ENCODE measurements at regions not wholly inside any gene's neighbourhood (a gene's known extent, or its start where the extent isn't known, plus 50 kb on each side); places are given as distances from the start of the nearest gene placed in this dataset.
A peak's percentile ranks its signal among the peaks of the same experiment; 100 is the strongest.

DNA sequence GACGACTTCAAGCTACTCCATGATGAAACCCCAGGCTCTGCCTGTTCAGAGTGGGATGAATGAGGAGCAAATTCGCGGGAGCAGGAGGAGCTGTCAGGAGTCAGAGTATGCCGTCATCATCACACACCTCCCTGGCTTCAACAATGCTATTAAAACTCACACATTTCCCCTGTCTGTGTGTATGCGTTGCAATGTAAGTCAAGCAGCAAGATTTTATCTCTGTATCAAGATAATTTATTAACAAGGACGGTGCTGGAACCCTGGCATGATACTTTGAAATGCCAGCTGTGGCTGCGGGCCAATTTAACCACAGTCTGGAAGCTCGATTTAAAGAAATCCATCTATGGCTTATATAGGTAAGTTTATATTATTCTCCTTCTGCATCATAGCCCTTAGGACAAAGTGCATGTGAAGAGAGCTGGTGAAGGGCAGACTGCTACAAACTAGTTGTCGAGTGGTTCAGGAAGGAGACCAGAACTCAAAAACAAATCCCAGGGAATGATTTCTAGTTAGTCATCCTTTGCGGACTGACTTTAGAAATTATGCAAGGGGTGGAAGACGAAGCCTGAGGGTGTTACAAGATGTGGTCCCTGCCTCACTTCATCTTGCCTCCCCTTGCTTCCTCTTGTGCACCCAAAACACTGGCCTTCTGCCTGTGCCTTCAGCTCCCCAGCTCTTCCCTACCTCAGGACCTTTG lies 486.5 kb downstream of the COG6 start:
- Histone ChIP-seq H3K4me2 (replicated peaks; ENCODE audit: extremely low read depth, low read length, poor library complexity, severe bottlenecking) (no peak overlapping the region), H4K20me1 (ENCODE audit: insufficient read depth, low read length) (no peaks in the 10 kb centered on the region), H3K4me3 (replicated peaks in 1 of 3; ENCODE audit: low read depth in 2 of 3, low read length in 3 of 3) (no peak overlapping the region), H3K9ac (ENCODE audit: insufficient read depth, low read length, poor library complexity, severe bottlenecking) (no peak overlapping the region), H3K27ac (ENCODE audit: low read depth in 1 of 2, low read length in 2 of 2) (no peak overlapping the region), H3K4me1 (ENCODE audit: control insufficient read depth in 1 of 2, insufficient read depth in 2 of 2, low read length in 2 of 2) (no peaks in the 10 kb centered on the region), H3K79me2 (ENCODE audit: insufficient read depth, low read length) (no peaks in the 10 kb centered on the region), H3K27me3 (ENCODE audit: control insufficient read depth in 2 of 2, insufficient read depth in 2 of 2, low read length in 2 of 2) (no peaks in the 10 kb centered on the region), H3K36me3 (replicated peaks in 1 of 2; ENCODE audit: control insufficient read depth in 1 of 2, insufficient read depth in 2 of 2, low read length in 2 of 2) (no peaks in the 10 kb centered on the region), H3K9me3 (replicated peaks in 1 of 2; ENCODE audit: control insufficient read depth in 1 of 2, insufficient read depth in 1 of 2, low read length in 2 of 2) (no peaks in the 10 kb centered on the region), H2AFZ (ENCODE audit: insufficient read depth, low read depth, low read length, poor library complexity, severe bottlenecking) (no peak overlapping the region)
- Mint-ChIP-seq H3K4me1 (peaks cover 5% of the 10 kb centered on the region), H3K9me3 (peaks cover 0 to 5% (median 0%) of the 10 kb centered on the region in 7 donors), H3K27me3 (ENCODE audit: low read depth in 3 of 3) (peaks cover 1 to 9% (median 2%) of the 10 kb centered on the region in 3 donors), H3K4me3 (peak overlapping the region in 1 of 2 donors; percentile 2), H3K36me3 (no peaks in the 10 kb centered on the region), H3K27ac (no peak overlapping the region)
- TF ChIP-seq, protein P1, sequence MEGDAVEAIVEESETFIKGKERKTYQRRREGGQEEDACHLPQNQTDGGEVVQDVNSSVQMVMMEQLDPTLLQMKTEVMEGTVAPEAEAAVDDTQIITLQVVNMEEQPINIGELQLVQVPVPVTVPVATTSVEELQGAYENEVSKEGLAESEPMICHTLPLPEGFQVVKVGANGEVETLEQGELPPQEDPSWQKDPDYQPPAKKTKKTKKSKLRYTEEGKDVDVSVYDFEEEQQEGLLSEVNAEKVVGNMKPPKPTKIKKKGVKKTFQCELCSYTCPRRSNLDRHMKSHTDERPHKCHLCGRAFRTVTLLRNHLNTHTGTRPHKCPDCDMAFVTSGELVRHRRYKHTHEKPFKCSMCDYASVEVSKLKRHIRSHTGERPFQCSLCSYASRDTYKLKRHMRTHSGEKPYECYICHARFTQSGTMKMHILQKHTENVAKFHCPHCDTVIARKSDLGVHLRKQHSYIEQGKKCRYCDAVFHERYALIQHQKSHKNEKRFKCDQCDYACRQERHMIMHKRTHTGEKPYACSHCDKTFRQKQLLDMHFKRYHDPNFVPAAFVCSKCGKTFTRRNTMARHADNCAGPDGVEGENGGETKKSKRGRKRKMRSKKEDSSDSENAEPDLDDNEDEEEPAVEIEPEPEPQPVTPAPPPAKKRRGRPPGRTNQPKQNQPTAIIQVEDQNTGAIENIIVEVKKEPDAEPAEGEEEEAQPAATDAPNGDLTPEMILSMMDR (IDR thresholded peaks at IDR 0.05) = no peak
- no peak for DNase-seq
- intact Hi-C loops (cut with micrococcal nuclease) = no loop called here
- 33% methylated on average over 1 of the region's 11 CpGs for WGBS (ENCODE audit: insufficient coverage)

DNA sequence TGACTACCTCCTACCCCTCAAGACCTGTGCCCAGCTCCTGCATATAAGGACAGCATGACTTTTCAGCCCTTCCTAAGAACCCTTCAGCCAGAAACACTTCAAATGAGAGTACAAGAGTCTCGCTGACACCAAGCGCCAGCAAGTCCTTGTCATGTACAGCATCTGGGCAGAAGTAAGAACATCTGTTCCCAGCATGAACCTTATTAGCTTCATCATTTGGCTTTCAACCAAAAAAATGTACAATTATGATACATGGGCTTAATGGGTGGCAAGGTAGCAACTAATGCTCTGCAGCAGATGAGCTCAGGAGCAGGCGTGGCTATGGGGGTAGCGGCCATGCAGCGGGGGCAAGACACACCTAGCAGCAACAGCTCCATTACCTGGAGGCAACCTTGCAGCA lies 487.6 kb downstream of the COG6 start:
- Histone ChIP-seq H2AFZ (ENCODE audit: insufficient read depth, low read depth, low read length, poor library complexity, severe bottlenecking) (no peak overlapping the region), H3K9me3 (replicated peaks in 1 of 2; ENCODE audit: control insufficient read depth in 1 of 2, insufficient read depth in 1 of 2, low read length in 2 of 2) (no peaks in the 10 kb centered on the region), H3K9ac (ENCODE audit: insufficient read depth, low read length, poor library complexity, severe bottlenecking) (no peak overlapping the region), H3K79me2 (ENCODE audit: insufficient read depth, low read length) (no peaks in the 10 kb centered on the region), H3K27ac (ENCODE audit: low read depth in 1 of 2, low read length in 2 of 2) (no peak overlapping the region), H4K20me1 (ENCODE audit: insufficient read depth, low read length) (no peaks in the 10 kb centered on the region), H3K4me2 (replicated peaks; ENCODE audit: extremely low read depth, low read length, poor library complexity, severe bottlenecking) (no peak overlapping the region), H3K27me3 (ENCODE audit: control insufficient read depth in 2 of 2, insufficient read depth in 2 of 2, low read length in 2 of 2) (no peaks in the 10 kb centered on the region), H3K36me3 (replicated peaks in 1 of 2; ENCODE audit: control insufficient read depth in 1 of 2, insufficient read depth in 2 of 2, low read length in 2 of 2) (no peaks in the 10 kb centered on the region), H3K4me1 (ENCODE audit: control insufficient read depth in 1 of 2, insufficient read depth in 2 of 2, low read length in 2 of 2) (no peaks in the 10 kb centered on the region), H3K4me3 (replicated peaks in 1 of 3; ENCODE audit: low read depth in 2 of 3, low read length in 3 of 3) (no peak overlapping the region)
- no peak overlapping the region for H3K4me3 Mint-ChIP-seq
- intact Hi-C loops (cut with micrococcal nuclease) = no loop called here
- peak overlapping the region in 1 of 7 donors; percentile 46 for H3K27ac Mint-ChIP-seq
- H3K36me3 Mint-ChIP-seq = no peaks in the 10 kb centered on the region
- DNase-seq = no peak
- H3K27me3 Mint-ChIP-seq (ENCODE audit: low read depth in 3 of 3) = peaks cover 1 to 9% (median 2%) of the 10 kb centered on the region in 3 donors
- 73% methylated on average over 5 of the region's 5 CpGs for WGBS (ENCODE audit: insufficient coverage)
- TF ChIP-seq, protein P1 (IDR thresholded peaks at IDR 0.05) = no peak
- H3K4me1 Mint-ChIP-seq = peaks cover 6% of the 10 kb centered on the region
- peaks cover 0 to 5% (median 0%) of the 10 kb centered on the region in 7 donors for H3K9me3 Mint-ChIP-seq
